AG09319 (cell line): ENCODE measurements at regions not wholly inside any gene's neighbourhood (a gene's known extent, or its start where the extent isn't known, plus 50 kb on each side); places are given as distances from the start of the nearest gene placed in this dataset.
"Not testable (repeated sequence)": the region's sequence is repeated elsewhere in the genome, so short reads cannot be mapped to it uniquely, and the experiment has no call there.

Experiments
- DNase-seq: peaks from one replicate; pipeline ENCODE4 v3.0.0-alpha.2; 2010; ENCODE audit warnings: low read depth; ENCODE audit errors: extremely low read depth
- TF ChIP-seq, protein P1 (sequence below): IDR thresholded peaks from 2 replicates; pipeline ENCODE4 v1.5.1; 2011; ENCODE audit warnings: low read depth, mild to moderate bottlenecking, inconsistent platforms, low read length, moderate library complexity

DNA sequence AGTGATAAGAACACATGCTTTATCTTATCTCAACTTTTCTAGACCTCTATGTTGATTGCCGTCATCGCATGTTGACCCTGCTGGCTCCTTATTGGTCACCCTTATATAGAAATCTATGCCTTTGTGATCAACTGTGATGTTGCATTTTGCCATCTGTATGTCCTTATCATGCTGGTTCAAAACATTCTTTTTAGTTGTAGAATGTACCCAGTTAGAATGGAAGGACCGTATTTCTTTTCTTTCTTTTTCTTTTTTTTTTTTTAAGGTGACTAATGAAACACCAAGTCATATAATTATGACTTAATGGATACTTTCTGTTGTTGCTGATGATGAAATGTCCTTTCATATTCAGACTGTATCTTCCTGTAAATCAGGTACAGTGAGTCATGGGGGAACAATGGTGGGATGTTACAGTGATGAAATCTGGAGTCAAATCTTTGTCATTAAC is 145.9 kb upstream of the CITED2 start:
- DNase-seq, result no peak
- TF ChIP-seq, protein P1, sequence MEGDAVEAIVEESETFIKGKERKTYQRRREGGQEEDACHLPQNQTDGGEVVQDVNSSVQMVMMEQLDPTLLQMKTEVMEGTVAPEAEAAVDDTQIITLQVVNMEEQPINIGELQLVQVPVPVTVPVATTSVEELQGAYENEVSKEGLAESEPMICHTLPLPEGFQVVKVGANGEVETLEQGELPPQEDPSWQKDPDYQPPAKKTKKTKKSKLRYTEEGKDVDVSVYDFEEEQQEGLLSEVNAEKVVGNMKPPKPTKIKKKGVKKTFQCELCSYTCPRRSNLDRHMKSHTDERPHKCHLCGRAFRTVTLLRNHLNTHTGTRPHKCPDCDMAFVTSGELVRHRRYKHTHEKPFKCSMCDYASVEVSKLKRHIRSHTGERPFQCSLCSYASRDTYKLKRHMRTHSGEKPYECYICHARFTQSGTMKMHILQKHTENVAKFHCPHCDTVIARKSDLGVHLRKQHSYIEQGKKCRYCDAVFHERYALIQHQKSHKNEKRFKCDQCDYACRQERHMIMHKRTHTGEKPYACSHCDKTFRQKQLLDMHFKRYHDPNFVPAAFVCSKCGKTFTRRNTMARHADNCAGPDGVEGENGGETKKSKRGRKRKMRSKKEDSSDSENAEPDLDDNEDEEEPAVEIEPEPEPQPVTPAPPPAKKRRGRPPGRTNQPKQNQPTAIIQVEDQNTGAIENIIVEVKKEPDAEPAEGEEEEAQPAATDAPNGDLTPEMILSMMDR, result no peak

GRCh38 chr6:139519571-139520031 is 145.2 kb upstream of the CITED2 start:
- TF ChIP-seq, protein P1, result no peak
- DNase-seq, result no peak

DNA sequence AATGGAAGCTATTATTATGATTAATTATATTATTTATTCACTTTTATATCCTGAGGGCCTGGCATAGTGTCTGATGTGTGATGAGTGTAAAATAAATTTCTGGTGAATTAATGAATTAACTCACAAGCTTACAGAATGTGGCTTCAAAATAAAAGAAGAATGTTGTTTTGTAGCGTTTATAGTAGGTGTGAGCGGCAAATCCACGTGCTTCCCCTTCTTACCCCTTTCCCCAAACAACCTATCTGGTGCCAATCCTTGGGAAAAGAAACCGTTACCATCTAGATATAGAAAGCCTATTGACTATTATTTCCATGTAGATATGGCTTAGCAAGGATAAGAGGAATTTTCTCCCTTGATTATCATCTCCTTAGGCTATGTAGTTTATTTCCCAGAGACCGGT is 144.6 kb upstream of the CITED2 start:
- TF ChIP-seq, protein P1, result no peak
- no peak for DNase-seq

- TF ChIP-seq, protein P1, result no peak
- no peak for DNase-seq
Measured at GRCh38 chr6:139518556-139519091, 144.2 kb upstream of the CITED2 start.

- not testable (repeated sequence) for DNase-seq
Measured at GRCh38 chr6:139517998-139518555, 143.6 kb upstream of the CITED2 start.

GRCh38 chr6:139515511-139515910 is 141.1 kb upstream of the CITED2 start:
- TF ChIP-seq, protein P1, result no peak
- no peak for DNase-seq

- no peak for DNase-seq
- TF ChIP-seq, protein P1, result no peak
Measured at GRCh38 chr6:139514819-139515218, 140.4 kb upstream of the CITED2 start.
